ENCODE measurements at regions not wholly inside any gene's neighbourhood (a gene's known extent, or its start where the extent isn't known, plus 50 kb on each side); places are given as distances from the start of the nearest gene placed in this dataset.

DNA sequence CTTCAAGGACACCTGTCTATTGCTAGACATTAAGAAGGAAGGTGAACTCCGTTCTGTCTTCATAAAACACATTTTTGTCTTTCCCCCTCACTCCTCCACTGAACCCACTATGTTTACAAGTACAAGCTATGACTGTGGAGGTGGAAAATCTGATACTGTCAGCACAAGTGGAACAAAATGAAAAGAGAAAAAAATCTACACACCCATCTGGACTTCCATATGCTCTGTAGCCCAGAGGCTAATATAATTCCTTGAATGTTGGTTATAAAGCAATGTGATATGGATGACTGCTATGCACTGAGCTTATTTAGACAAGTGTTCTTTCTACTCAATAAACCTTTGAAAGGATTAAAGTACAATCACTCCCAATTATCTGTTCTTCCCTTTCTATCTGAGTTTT lies 713.5 kb downstream of the DIAPH3 start:
- POLR2A ChIA-PET (ENCODE audit: low non-redundant PET), result no interaction called here
- no peaks in the 10 kb centered on the region for H3K36me3 ChIP-seq (ENCODE audit: insufficient read depth, low read length, poor library complexity, severe bottlenecking)
- no TSS peak for BruUV-seq (replicated peaks)
- peaks cover 26% of the 10 kb centered on the region for H3K4me1 ChIP-seq (ENCODE audit: insufficient read depth, low read length, poor library complexity, severe bottlenecking)
- no peak for DNase-seq (ENCODE audit: low spot score)
- CTCF ChIA-PET, result no interaction called here
- H3K4me3 ChIP-seq (ENCODE audit: low read depth, low read length, poor library complexity, severe bottlenecking), result no peak overlapping the region
- H3K27ac ChIP-seq (ENCODE audit: low read depth, low read length, poor library complexity, severe bottlenecking), result no peak overlapping the region
- TF ChIP-seq, protein P1, sequence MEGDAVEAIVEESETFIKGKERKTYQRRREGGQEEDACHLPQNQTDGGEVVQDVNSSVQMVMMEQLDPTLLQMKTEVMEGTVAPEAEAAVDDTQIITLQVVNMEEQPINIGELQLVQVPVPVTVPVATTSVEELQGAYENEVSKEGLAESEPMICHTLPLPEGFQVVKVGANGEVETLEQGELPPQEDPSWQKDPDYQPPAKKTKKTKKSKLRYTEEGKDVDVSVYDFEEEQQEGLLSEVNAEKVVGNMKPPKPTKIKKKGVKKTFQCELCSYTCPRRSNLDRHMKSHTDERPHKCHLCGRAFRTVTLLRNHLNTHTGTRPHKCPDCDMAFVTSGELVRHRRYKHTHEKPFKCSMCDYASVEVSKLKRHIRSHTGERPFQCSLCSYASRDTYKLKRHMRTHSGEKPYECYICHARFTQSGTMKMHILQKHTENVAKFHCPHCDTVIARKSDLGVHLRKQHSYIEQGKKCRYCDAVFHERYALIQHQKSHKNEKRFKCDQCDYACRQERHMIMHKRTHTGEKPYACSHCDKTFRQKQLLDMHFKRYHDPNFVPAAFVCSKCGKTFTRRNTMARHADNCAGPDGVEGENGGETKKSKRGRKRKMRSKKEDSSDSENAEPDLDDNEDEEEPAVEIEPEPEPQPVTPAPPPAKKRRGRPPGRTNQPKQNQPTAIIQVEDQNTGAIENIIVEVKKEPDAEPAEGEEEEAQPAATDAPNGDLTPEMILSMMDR (conservative IDR thresholded peaks at IDR 0.05; ENCODE audit: low read depth, low read length), result no peak
- no peak for TF ChIP-seq EZH2 (IDR thresholded peaks at IDR 0.05; ENCODE audit: borderline replicate concordance, low read depth, low read length, poor library complexity, severe bottlenecking)
- intact Hi-C loops (cut with micrococcal nuclease; ENCODE audit: unreplicated experiment), result no loop called here
- no peaks in the 10 kb centered on the region for H3K9me3 ChIP-seq (ENCODE audit: low read depth, low read length, poor library complexity, severe bottlenecking)
- H3K27me3 ChIP-seq (replicated peaks; ENCODE audit: insufficient read depth, low read depth, low read length, poor library complexity), result no peaks in the 10 kb centered on the region

DNA sequence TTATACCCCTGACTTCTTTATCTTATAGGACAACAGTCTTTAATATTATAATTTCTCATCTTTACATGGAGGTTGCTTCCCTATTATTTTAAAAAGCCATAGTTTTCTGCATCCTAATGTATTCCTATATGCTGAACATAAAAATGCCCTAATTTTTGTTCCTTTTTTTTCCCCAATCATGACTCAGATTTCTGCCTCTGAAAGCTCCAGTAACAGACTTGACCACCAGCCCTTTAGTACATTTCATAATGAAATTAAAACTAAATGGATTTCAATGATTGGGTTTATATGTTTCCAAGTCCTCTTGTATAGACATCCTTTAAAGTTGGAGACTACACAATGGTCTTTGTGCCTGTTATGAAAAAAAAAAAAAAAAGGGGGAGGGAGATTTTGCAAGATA lies 712.5 kb downstream of the DIAPH3 start:
- no peaks in the 10 kb centered on the region for H3K9me3 ChIP-seq (ENCODE audit: low read depth, low read length, poor library complexity, severe bottlenecking)
- intact Hi-C loops (cut with micrococcal nuclease; ENCODE audit: unreplicated experiment), result no loop called here
- H3K4me3 ChIP-seq (ENCODE audit: low read depth, low read length, poor library complexity, severe bottlenecking), result no peak overlapping the region
- H3K4me1 ChIP-seq (ENCODE audit: insufficient read depth, low read length, poor library complexity, severe bottlenecking), result peaks cover 26% of the 10 kb centered on the region
- TF ChIP-seq EZH2 (IDR thresholded peaks at IDR 0.05; ENCODE audit: borderline replicate concordance, low read depth, low read length, poor library complexity, severe bottlenecking), result no peak
- TF ChIP-seq, protein P1 (conservative IDR thresholded peaks at IDR 0.05; ENCODE audit: low read depth, low read length), result no peak
- BruUV-seq (replicated peaks), result no TSS peak
- no peak for DNase-seq (ENCODE audit: low spot score)
- H3K27me3 ChIP-seq (replicated peaks; ENCODE audit: insufficient read depth, low read depth, low read length, poor library complexity), result no peaks in the 10 kb centered on the region
- H3K27ac ChIP-seq (ENCODE audit: low read depth, low read length, poor library complexity, severe bottlenecking), result no peak overlapping the region
- ChIA-PET CTCF (no interaction called here), POLR2A (ENCODE audit: low non-redundant PET) (no interaction called here)
- H3K36me3 ChIP-seq (ENCODE audit: insufficient read depth, low read length, poor library complexity, severe bottlenecking), result no peaks in the 10 kb centered on the region

DNA sequence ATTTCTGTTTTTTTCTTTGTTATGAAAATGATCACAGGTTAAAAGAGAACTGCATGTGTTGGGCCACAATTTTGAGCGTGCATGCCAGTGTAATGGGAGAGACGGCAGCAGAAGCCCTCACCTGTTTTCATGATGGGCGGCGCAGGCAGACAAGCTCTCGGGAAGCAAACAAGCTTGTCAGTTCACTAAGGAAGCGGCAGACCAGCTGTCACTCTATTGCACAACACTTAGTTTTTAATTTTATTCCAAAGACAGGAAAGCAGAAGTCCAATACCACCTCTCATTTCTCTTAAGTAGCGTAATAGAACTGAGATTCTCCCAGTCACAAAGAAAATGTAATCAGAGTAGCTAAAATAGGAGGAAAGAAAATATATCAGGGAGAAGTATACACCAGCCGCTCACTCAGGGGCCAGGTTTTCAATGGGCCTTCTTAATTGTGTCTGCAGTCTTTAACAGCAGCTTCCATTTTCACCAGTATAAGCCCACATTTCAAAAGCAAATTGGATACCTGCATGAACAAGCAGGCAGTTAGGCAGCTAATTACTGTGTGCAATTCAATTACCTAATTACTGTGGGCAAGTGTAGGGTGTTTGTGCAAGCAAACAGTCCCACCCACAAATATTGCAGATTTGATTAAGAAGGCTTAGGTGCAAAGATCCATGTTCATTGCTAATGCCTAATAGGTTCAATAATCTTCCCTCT lies 711.4 kb downstream of the DIAPH3 start:
- Histone ChIP-seq H3K27me3 (replicated peaks; ENCODE audit: insufficient read depth, low read depth, low read length, poor library complexity) (no peaks in the 10 kb centered on the region), H3K36me3 (ENCODE audit: insufficient read depth, low read length, poor library complexity, severe bottlenecking) (no peaks in the 10 kb centered on the region), H3K27ac (ENCODE audit: low read depth, low read length, poor library complexity, severe bottlenecking) (no peak overlapping the region), H3K4me1 (ENCODE audit: insufficient read depth, low read length, poor library complexity, severe bottlenecking) (peaks cover 15% of the 10 kb centered on the region), H3K4me3 (ENCODE audit: low read depth, low read length, poor library complexity, severe bottlenecking) (no peak overlapping the region), H3K9me3 (ENCODE audit: low read depth, low read length, poor library complexity, severe bottlenecking) (no peaks in the 10 kb centered on the region)
- no TSS peak for BruUV-seq (replicated peaks)
- peak; percentile 51 for DNase-seq (ENCODE audit: low spot score)
- CTCF ChIA-PET, result no interaction called here
- TF ChIP-seq, protein P1 (conservative IDR thresholded peaks at IDR 0.05; ENCODE audit: low read depth, low read length), result no peak
- TF ChIP-seq EZH2 (IDR thresholded peaks at IDR 0.05; ENCODE audit: borderline replicate concordance, low read depth, low read length, poor library complexity, severe bottlenecking), result no peak
- POLR2A ChIA-PET (ENCODE audit: low non-redundant PET), result no interaction called here
- intact Hi-C loops (cut with micrococcal nuclease; ENCODE audit: unreplicated experiment), result no loop called here

Data from A673 (cell line).